ENCODE measurements at regions not wholly inside any gene's neighbourhood (a gene's known extent, or its start where the extent isn't known, plus 50 kb on each side); places are given as distances from the start of the nearest gene placed in this dataset.

DNA sequence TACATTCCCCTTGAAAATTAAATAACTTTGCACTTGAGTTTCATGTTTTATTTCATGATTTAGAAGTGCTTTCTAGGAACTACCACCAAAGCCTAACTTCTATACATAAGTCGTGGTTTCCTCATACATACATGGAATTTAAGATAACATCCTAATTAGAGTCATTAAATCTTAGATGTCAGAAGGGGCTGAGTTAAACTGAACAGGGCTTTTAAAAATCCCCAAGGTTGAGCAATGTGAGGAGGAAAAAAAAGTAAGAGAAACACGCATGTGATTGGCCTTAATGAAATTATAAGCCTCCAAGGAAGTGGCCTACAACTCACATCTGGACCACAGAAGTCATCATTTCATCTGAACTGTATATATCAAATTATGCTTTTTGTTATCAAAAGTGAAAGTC is 303.1 kb upstream of the SEMA6D start:
- TF ChIP-seq, protein P1, sequence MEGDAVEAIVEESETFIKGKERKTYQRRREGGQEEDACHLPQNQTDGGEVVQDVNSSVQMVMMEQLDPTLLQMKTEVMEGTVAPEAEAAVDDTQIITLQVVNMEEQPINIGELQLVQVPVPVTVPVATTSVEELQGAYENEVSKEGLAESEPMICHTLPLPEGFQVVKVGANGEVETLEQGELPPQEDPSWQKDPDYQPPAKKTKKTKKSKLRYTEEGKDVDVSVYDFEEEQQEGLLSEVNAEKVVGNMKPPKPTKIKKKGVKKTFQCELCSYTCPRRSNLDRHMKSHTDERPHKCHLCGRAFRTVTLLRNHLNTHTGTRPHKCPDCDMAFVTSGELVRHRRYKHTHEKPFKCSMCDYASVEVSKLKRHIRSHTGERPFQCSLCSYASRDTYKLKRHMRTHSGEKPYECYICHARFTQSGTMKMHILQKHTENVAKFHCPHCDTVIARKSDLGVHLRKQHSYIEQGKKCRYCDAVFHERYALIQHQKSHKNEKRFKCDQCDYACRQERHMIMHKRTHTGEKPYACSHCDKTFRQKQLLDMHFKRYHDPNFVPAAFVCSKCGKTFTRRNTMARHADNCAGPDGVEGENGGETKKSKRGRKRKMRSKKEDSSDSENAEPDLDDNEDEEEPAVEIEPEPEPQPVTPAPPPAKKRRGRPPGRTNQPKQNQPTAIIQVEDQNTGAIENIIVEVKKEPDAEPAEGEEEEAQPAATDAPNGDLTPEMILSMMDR (conservative IDR thresholded peaks at IDR 0.05; ENCODE audit: low read depth, low read length) = no peak
- TF ChIP-seq MAZ (IDR thresholded peaks at IDR 0.05; ENCODE audit: borderline replicate concordance, low read depth, low read length) (no peak), POLR2A (IDR thresholded peaks at IDR 0.05; ENCODE audit: low read depth, low read length) (no peak), RFX5 (IDR thresholded peaks at IDR 0.05; ENCODE audit: low read depth, low read length) (no peak), FOS (IDR thresholded peaks at IDR 0.05; ENCODE audit: low read depth, low read length) (no peak)

All from IMR-90 (cell line).